GM19351 (cell line): ENCODE measurements at regions not wholly inside any gene's neighbourhood (a gene's known extent, or its start where the extent isn't known, plus 50 kb on each side); places are given as distances from the start of the nearest gene placed in this dataset.

ENCODE experiments used
- ATAC-seq: cut with Tn5 transposase; IDR thresholded peaks from one replicate; pipeline ENCODE4 v1.9.1; 2021; ENCODE audit warnings: mild to moderate bottlenecking, moderate library complexity; ENCODE audit not compliant: unreplicated experiment

DNA sequence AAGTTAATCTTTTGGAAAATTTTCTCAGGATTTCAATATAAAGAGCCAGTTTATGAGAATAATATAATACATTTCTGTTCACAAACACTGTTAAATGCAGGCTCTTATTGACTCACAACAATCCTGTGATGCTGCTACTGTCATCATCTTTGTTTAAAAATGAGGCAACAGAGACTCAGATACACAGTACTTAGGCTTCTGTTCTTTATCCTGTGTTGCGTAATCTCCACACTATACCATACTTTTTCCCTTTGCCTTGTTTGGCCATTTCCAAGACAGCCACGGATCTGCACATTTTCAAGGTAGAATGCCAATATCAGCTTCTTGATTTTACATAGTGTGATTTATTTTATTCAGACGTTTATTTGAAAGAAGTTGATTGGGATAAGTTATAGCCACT is 699.0 kb upstream of the CITED2 start:
- no peak for ATAC-seq

DNA sequence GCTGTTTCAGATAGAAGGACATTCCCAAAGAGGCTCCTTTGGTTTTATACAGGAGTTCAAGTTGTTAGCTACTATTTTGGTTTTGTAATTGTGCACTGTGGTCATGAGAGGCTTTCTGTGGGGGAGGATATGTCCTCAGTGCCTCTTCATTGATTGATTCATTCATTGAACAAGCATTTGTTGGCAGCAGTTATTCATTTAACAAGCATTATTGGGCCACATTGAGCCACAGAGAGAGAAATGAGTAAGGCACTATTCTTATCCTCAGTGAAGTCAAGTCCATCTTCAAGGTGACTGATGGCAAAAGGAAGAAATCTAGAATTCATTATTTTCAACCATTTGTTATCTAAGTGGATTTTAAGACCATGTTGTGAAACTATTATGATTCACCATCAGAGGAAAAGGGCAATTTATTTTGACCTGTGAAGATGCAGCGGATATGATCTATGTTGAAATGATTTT is 697.2 kb upstream of the CITED2 start:
- no peak for ATAC-seq

DNA sequence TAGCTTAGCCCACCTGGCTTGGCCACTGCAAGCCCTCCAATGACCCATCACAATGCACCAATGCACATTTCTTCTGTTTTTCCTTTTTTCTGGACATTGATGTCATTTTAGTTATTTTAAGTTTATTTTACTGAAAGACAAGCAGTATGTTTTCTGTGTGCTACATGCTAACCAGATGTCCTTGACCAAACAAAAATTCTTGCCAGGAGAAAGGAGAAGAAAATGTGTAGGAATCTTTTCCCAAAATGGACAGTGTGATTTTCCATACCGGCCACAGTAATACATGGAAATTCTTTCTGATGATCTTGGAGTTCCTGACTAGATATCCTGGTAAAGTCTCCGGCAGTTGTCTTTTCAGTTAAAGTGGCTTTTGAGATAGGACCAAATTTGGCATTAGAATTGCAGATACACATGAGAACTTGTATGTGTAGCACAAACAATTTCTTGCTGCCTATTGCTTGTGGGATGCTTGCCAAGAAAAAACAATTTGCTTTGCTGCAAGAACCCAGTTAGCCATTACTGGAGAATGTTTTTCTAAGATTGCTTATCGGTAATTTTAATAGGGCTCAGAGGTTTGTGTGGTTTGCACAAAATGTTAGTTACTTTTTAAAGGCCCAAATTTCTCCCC is 696.5 kb upstream of the CITED2 start:
- no peak for ATAC-seq

DNA sequence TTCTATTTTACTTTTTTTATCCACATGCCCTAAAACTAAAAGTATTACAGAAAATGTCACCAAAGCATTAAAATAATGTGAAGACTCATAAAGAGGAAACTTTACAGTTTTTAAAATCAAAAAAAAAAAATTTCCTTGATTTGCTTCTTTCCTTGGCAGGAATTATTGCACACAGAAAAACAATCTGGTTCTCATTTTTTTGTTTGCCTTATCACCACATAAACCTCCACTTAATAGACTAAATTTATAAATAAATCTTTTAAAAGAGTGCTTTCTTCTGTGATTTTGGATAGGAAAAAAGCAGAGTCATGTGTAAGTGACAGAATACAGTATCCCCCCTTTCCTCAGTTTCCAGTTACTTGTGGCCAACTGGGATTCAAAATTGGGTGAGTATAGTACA is 695.1 kb upstream of the CITED2 start:
- ATAC-seq, result no peak

DNA sequence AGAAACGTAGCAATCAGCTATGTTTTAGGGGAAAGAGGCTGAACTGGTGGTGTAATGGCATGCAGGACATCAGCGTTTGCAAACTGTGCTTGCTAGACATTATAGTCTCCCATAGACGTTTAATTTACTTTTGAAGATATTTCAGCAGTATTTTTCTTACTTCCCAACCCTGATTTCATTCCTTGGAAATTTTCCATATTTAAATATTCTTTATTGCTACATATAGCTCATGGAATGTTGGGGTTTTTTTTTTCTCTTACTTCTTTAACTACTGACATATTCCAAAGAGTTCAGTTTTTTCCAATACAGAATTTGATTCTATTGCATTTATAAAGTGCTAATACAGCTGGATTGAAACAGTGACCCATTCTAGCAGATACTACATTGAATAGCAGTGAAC is 694.4 kb upstream of the CITED2 start:
- no peak for ATAC-seq

DNA sequence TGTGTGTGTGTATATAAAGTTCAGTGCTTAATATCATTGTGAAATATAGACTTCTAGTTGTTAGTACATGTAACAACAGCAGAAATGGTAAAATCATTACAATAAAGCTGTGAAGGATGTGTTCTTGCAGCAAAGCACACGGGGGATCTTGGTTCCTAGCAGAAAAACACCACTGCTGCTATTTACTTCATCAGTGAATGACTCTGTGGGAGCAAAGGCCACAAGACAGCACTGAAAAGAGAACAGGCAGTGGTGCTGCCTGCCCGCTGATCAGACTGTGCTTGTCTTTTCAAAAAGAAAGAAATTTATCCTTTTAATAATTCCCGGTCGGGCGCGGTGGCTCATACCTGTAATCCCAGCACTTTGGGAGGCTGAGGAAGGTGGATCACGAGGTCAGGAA is 689.9 kb upstream of the CITED2 start:
- ATAC-seq, result no peak

DNA sequence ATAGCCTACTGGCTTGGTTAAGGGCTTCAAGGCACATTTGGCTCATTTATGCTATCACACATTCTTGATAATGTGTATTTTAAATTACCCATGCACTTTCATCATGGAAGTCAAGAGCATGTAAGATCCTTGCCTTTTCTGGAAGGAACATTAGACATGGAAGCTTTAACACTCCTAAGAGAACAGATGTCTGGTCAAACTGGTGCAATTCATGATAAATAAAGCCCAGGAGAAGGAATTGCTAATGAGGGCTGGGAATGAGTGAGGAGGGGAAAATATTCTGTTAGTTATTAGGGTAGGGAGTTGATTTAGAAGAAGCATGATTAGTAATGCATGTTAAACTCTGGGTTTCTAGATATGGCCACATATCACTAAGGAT is 688.6 kb upstream of the CITED2 start:
- no peak for ATAC-seq

DNA sequence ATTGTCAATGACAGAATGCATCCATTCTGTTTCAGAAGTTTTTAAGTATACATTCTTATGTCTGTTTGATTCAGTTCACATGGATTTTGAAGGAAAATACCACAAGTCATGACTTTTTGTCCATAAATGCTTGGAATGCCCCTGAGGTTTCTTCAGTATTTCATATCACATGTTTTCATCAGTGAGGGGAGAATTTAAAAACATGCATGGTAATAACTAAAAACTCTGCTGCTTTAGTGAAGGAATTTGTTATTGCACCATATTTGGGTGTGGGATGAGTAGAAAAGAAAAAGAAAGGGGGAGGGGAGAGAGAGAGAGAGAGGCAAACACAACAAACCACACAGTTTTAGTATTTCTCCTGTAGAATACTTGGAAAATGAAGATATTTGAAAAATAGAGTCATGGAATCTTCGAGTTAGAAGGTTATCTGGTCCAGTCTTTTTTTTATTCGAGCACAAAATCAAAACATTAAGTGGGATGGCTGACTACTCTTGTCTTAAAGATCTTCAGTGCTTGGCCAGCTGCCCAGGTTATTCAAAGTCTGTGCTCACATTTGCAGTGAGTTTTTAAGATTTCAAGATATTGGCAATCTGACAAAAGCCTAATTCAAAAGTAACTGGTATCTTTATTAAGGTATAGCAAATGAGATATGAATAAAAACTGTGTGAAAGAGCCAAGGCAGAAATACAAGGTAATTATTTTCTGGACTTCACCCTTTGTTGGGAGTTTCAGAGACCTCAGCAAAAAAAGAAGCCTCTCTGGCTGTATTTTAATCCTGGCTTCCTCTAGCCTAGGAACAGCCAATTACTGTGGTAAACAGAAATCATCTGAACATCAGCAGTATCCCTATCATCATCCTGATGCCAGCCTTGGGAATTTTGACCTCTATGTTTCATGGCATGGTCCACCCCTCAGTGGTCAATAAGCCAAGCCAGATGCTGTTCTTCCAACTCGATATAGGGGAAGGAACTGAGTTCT is 687.9 kb upstream of the CITED2 start:
- no peak for ATAC-seq

DNA sequence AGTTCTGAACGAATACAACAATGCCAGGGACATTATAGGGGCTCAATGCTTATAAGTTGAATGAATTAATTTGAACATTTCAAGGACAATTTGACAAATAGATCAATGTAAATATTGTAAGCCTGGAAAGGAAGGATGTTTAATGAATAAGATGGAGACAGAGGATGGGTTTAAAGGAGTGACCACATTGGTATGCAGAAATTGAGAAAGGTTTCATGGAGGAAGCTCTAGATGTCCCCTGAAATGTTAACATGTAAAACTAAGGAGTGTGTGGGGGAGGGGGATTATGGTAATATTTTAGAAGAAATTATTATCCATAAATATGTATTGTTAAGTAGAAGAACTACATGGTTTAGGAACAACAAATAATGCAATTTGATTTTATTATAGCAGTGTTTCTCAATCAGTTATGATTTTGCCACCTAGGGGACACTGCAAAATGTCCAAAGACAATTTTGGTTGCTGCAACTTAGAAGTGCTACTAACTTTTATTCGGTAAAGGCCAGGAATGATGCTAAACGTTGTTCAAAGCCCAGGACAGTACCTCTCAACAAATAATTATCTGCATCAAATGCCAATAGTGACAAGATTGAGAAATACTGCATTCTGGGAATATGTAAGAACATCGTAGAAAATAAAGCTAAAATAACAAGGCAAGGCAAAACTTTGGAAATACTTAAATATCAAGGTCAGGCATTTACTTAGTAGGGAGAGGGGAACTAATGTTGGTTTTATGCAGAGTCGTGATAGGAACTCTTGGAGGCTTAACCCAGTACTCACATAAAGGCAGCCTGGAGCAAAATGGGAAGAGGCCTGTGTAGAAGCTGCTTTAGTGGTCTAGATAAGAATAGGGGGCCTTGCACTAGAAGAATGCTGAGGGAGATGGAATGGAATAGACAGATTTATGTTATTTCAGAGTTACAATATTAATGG is 686.9 kb upstream of the CITED2 start:
- no peak for ATAC-seq

DNA sequence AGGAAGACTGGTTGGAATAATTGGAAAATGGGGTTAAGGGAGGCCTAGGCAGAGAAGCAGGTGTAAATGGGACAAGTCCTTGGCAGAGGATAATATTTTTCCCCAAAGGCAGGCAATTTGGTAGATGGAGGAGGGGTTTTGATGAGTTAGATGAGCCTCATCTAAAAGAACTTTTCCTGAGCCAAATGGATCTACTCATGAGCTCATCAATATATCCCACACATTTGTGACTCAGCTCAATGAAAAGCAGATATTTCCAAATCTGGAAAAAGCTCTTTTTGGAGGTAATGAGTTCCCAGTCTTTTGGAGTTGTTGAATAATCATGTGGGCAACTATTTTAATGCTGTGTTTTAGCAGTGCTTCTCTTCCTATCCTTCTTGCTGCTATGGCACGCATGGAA is 685.5 kb upstream of the CITED2 start:
- no peak for ATAC-seq

DNA sequence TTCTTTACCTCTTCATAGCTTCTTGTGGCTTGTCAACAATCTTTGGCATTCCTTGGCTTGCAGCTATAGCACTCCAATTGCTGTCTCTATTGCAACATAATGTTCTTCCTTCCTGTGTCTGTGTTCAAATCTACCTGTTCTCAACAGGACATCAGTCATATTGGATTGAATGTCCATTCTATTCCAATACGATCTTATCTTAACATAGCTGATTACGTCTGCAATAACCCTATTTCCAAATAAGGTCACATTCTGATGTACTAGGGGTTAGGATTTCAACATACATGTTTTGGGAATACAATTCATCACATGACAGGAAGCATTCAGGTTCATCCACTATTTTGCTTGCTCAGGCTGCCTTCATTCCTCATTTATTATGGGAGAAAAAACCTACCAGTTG is 684.4 kb upstream of the CITED2 start:
- ATAC-seq, result no peak

DNA sequence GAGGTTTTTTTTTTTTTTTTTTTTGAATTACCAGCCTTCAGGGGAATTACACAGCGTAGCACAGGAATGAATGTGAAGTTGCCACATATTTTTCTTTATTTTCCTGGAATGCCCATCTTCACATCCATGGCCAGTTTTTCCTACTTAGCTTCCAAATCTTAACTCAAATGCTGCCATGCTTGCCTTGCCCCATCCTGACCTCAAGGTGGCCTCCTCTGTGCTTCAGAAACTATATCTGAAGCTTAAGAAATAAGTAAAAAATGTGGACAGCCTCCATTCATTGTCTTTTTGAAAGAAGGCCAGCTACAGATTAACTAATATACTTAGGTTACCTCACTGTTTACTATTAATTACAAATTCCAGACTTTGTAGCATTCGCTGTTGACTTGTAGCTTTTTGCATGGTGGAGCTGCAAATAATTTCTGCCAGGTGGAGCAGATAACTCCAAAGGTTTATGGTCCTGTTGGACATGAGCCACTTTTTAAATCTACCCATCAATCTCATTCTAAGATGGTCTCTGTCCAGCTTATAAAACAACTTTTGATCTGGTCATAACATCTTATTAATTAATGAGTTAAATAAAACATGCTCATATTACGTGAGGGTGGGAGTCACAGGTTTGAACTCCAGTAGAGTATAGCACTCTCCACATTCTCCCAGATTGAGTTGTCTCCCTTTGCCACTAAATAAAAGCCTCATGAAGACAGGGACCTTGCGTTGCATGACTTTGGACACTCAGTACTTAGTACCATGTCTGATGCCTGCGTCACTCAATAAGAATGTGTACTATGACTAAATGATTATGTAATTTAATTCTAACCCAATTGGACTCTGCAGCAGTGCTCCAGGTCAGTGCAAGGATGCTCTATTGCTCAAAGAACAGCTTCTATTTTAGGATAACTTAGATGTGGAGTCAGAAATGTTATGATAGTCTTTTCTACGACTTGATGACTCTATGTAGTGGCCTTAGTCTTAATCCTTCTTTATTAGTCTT is 678.6 kb upstream of the CITED2 start:
- ATAC-seq, result peak; percentile 59

DNA sequence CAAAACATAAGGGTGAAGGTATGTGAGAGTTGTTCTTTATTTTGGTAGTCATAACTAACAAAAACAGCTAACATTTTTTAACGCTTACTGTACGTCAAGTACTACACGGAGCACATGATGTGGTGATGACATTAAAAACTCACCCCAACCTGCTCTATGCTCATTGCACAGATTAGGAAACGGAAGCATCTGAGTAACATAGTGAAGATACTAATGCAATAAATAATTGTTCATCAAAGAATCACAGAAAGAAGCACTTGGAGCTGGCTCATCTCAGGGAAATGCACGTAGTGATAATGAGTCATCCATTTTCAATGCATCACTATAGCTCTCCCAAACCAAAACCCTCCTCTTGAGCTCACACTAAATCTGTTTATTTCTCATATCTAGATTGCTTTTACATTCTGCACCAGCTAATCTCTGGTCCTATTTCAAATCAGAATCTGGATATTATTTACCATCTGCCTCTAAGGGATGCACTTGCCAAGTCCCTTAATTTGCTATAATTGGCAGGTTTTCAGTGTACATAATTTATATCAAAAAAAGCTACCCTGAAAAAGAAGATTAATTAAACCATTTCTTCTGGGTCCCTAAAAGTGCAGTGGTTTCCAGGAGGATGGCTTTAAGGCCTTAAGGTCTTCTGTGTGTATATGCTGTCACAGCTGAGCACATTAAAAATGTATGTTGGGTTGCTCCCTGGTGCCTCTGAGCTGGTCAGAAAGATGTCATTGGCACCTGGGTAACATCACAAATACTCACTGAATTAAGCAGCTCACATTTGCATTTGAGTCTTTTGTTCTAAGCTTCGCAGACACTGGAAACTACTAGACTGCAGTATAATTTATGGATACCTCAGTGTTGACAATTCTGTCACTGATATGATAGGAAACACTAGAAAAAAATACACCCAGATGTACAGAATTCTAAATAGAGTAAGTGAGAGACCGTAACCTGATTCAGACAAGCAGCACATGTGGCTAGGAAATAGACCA is 677.4 kb upstream of the CITED2 start:
- no peak for ATAC-seq

DNA sequence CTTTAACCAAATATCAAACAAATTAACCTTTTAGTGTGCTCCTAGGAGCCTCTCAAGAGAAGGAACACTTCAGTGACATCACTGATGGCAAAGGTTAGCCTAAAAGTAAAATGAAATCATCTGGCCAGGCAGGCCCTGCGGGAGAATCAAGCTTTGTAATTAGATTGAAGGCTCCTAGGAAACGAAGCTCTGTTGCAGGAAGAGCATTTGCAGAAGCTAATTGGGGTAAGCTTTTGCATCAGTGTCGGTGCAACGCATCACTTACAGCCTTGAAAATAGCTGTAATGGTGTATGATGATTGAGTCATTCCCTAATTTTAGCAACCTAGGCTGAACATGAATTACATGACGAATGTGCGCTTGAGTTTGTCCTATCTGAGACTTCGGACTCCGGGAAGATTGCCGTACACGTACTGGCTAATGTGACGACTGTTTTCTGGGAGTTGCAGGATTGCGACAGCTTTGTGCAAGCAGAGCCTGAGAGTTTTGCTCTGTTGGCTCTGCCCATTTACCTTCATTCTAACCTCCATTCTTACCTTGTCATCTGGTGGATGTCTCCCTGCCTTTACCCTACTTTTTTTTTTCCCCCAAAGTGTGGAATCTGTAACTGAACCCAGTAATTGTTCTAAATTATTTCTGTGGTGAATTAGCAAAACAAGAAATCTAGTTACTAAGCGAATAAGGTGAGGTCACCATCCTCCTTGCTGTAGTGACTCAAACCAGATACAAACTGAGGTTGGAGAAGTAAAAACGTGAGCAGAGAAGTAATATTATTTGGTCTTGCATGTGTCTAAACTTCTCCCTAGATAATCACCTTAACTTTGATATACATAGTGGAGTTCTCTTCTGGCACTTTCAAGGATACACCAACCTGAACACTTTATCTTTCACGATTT is 675.9 kb upstream of the CITED2 start:
- no peak for ATAC-seq

DNA sequence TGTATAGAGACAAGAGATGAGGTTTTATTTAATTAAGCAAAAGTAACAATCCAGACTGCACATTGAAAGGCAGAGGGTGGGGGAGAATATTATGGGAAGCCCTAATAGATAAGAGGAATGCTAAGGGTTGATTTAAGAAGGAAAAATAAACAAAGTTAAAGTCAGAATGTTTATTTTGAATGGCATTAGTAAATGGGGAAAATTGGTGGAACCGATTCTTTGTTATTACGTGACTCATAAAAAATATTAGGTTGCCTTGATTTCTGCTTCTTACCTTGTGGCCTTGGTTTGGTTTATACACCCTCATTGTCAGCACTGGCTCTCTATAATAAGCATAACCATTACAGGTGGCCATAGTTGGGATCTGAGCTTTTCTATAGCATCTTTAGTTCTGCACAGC is 674.8 kb upstream of the CITED2 start:
- ATAC-seq, result no peak

DNA sequence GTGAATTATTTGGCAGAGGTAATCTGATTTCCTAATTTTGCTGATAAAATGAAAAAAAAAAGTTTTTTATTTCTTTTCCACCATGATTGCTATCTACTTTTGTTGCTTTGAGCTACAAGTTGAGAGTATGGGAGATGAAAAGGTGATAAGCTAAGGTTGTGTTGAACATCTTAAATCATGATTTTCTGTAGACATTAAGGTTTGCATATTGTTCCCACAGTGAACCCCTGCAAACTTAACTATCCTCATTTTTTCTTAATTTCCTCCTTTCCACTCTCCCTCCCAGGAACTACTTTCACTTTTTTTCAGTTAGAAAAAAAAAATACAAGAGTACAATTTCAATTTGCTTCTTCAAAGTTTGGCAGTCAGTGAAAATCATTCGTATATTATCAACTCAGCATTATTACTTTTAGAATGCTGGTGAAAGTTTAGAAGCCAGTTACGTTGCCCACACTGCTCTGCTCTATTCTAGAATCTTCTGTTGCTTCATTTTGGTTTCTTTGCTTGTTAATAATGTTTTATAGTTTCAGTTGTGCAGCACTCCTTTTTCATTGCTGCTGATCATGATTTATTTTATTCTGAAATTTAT is 673.8 kb upstream of the CITED2 start:
- ATAC-seq, result no peak

DNA sequence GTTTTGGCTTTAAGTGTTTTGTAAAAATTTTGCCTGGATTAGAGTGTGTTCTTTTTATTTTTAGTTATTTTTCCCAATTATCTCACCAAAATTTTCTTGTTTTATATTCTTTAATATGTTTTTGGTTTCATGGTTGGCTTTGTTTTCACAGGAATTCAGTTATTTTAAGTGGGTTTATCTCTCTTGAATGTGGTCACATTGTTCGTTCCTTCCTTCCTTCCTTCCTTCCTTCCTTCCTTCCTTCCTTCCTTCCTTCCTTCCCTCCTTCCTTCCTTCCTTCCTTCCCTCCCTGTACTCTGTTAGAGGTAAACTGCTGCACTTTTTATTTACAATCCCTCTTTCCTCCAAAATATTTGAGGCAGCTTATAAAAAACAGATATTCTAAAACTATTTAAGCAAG is 672.9 kb upstream of the CITED2 start:
- ATAC-seq, result no peak
